GM18508 (cell line): ENCODE measurements at regions not wholly inside any gene's neighbourhood (a gene's known extent, or its start where the extent isn't known, plus 50 kb on each side); places are given as distances from the start of the nearest gene placed in this dataset.

Source experiments
- ATAC-seq: cut with Tn5 transposase; IDR thresholded peaks from one replicate; pipeline ENCODE4 v1.9.1; 2021; ENCODE audit warnings: moderate number of reproducible peaks; ENCODE audit not compliant: insufficient read depth, unreplicated experiment

DNA sequence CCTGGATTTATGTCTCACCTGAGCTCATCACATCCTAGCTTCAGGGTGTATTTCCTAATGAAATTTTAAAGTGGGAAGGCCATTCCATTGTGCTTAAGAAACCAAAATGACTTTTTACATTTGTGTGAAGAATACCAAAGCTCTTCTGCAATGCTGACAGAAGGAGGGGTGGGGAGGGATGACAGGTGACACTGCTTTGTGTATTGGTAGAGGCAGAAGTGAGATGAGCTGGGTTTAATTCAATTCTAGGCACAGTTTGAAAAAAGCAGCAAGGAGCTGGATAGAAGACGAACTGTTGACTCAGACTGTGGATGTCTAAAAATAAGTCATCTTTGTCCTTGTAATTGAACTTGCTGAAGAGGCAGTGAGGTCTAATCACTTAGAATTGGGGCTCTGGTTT is 710.3 kb upstream of the KIRREL3 start:
- ATAC-seq: no peak

GRCh38 chr11:127709960-127710359 is 709.4 kb upstream of the KIRREL3 start:
- no peak for ATAC-seq

- ATAC-seq: no peak
Measured at GRCh38 chr11:127693686-127694085, 693.1 kb upstream of the KIRREL3 start.

- ATAC-seq: no peak
Measured at GRCh38 chr11:127683321-127683720, 682.8 kb upstream of the KIRREL3 start.

DNA sequence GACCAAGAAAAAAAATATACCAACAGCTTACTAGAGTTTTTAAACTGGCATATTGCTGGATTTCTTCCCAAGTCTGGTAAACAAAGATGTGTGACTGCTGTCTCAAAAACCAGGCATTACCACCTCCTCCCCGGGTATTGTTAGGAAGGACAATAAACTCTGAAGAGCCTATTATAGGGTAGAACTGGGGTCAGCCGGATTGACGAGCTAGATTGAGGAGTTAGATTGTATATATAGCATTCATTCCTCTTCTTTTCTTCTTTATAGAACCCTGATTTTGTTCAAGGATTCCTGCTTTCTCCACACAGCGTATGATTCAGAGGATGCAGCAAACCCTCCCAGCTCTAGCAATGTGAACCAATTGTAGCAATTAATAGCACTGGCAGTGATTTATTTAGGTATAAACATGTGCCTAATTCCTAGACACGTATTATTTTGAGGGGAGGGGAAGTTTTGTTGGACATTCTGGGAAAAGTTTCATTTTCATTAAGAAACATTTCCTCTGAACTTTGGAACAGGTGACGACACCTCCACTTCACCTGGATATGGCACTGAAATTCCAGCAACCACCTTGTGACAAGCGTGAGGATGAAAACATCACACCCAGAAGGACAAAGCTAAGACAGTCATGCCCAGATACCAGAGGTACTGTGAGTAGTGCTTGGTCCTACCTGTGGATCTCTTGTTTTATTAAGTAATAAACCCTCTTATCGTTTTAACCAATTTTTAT is 679.4 kb upstream of the KIRREL3 start:
- no peak for ATAC-seq

DNA sequence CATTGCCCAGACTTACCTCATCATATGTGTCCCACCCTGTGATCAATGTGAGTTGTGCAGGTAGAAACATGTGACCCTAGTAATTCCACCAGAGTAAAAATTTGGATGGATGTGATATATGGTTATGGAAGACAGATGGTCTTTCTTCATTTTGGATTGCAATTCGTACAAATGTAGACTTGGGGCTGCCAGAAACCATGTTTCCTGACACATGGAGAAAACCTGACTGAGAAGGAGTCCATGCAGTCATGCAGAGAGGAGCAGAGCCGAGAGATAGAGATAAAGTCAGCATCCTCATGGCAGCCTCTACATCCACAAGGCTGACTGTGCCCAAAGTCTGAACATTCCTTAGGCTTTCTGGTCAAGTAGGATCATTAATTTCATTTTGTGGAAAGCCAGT is 678.1 kb upstream of the KIRREL3 start:
- no peak for ATAC-seq

DNA sequence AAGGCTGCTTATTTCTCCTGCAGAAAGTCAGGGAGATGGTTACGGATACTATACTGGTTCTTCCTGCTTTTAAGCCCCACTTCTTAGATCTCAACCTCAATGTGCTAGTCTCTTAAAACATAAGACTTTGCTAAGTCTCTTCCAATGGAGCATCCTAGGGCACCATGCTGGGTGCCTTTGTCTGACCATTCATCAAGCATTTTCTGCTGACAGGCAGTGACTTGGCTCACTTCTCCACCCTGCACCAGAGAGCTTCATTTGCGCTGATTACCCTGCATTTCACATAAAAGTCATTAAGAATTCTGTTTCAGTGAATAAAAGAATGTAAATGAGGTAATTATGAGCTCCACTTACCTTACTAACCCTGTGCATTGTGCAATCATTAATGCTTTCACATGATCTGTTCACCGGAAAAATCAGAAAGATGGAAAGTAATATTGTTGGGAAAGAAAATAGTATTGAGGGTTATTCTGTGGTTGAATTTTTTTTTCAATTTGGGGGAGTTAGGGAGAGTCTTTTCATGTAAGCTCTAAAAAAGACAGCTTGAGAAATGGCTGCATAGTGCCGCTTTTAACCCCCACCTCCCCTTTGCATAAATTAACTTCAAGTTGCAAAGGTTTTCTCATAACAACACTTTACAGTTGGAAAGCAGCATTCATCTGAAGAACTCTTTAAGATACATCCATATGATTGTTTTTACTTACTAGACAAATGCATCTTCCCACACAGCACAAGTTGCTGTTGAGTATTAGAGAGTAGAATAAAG is 677.3 kb upstream of the KIRREL3 start:
- no peak for ATAC-seq

GRCh38 chr11:127675581-127675980 is 675.0 kb upstream of the KIRREL3 start:
- ATAC-seq: no peak

- no peak for ATAC-seq
Measured at GRCh38 chr11:127674754-127675153, 674.2 kb upstream of the KIRREL3 start.

- no peak for ATAC-seq
Measured at GRCh38 chr11:127670374-127671119, 670.0 kb upstream of the KIRREL3 start.

DNA sequence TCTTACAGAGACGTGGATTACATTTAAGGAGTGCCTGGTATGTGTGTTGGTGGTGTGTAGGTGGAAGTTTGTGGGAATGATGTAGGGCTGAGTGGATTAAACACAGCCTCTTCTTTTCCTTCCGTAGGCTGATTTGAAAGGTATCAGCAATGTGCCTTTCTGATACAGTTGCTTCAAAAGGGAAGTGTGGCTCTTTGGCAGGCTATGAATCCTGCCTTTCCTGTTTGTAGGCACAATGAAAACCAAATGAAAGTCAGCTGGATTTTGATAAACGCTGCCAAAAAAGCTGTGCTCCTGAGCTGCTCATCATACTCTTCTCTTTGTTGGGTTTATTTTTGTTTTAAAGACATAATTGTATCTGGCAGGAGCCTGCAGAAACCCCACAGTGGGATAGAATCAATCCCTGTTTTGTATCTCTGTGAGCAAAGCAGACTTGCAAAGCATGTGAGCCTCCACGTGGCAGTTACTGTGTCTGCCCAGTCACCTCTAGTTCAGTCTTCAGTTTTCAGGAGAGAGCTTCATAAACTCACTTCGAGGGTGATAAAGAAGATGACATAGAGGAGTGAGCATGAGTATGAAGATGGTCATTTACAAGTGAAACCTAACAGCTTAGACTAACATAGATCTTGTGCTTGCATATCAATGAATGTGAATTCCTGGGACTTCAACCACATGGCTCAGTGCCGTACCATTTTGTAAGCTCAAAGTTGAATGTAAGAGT is 655.7 kb upstream of the KIRREL3 start:
- ATAC-seq: no peak

DNA sequence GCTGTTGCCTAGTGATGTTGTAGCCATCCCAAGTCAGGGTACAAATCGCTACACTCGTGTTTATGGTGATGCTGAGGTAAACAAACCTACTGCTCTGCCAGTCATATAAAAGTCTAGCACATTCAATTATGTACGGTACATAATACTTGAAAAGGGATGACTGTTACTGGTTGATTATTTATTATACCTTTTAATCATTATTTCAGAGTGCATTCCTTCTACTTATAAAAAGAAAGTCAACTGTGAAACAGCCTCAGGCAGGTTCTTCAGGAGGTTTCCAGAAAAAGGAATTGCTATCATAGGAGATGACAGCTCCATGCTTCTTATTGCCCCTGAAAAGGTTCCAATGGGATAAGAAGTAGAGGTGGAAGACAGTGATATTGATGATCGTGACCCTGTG is 652.5 kb upstream of the KIRREL3 start:
- ATAC-seq: no peak

DNA sequence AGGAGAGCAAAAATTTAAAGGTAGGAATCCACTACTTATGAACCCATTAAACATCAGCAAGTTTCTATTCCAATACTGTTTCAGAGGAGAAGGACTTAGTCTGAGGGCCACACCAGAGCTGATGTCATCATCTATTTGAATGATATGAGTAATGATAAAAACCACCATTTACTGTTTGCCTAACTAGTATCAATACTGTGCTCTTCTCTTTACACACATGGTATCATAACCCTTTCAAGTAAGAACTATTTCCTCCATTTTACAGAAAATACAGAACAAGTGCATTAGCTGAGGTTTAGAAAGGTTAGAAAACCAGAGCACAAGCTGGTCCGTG is 651.3 kb upstream of the KIRREL3 start:
- ATAC-seq: no peak

DNA sequence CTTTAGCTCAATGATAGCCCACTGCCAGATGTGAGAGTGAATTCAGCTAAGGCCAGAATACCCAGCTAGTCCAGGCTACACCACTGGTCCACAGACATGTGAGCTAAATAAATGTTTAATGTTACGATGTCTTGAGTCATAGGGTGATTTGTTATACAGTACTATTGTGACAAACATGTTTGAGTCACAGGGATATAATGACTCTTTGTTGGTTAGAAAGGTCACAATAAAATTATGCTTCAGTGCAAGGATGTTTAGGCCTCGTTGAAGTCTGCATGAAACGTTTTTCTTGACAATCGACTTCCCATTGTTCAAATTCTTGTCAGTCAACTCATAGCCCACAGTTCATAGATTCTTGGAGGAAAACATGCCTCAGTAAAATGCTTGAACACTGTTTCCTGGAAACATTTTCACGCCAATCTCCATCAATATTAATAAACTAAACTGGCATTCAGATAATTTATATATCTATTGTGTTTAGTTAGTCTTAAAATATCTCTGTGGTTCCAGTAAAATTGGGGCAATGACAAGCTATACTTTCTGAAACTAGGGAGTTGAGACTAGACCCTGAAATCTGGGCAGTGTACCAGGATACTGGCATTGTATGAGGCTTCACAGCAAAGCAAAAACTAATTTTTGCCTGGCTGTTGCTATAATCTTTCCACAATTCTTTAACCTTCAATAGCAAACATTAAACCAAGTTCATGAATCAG is 650.8 kb upstream of the KIRREL3 start:
- no peak for ATAC-seq

DNA sequence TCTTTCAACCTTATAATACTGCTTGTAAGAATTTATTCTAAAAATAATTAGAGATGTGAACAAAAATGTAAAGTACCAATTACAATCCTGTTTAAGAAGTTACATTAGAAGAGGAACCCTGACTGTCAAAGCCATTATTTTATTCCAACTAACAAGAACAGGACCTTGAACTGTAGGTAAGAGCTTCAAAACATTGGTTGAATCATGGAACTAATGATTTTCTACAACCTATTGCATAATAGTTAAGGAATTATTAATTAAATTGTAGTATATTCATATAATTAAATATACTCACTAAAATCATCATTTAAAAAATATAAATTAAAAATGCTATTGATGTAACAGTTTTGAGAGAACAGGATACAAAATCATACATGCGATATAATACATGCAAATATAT is 649.4 kb upstream of the KIRREL3 start:
- ATAC-seq: no peak

GRCh38 chr11:127649071-127649470 is 648.5 kb upstream of the KIRREL3 start:
- ATAC-seq: no peak

- no peak for ATAC-seq
Measured at GRCh38 chr11:127648583-127648982, 648.0 kb upstream of the KIRREL3 start.

- ATAC-seq: no peak
Measured at GRCh38 chr11:127644366-127644765, 643.8 kb upstream of the KIRREL3 start.

DNA sequence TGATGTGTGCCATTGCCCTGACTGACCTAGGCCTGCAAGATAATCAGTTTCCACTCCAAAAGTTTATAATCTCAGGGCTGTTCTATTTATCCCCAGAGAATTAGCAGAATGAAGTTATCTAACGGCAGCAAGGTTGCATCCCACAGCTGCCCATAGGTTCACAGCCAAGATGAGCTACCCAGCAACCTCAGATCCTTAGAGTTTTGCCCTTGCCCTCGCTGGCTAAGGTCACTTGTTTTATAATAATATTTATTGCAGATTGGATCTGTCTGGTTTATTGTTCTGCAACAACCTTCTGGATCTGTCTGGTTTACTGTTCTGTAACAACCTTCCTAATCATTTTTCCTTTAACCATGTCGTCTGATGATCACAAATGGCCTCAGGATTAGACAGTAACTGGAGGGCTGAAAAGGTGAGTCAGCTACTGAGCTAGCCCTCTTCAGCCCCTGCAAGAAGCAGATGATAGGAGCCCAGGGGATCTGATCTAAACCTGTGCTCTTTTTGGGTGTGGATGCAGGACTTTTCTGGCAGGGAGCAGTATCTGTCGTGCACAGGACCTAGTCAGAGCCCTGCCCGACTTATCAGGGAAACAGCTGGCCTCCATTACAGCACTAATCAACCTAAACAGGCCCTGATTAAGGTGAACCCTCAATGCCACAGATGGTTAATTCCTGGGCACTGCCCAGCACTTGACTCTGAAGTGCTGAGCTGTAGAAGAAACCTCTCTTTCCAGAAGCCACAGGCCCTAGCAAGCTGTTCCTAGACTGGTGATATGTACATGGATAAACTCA is 642.9 kb upstream of the KIRREL3 start:
- ATAC-seq: no peak
